K562 (cell line): ENCODE measurements at regions not wholly inside any gene's neighbourhood (a gene's known extent, or its start where the extent isn't known, plus 50 kb on each side); places are given as distances from the start of the nearest gene placed in this dataset.

Source experiments
- ATAC-seq: fragments of 200-7000 bp; cut with Tn5 transposase; 3 replicates; pipeline ENCODE4 v1.9.1; 2020; ENCODE audit warnings: moderate library complexity
- BruUV-seq: library from RNA; stranded (reverse); fragments of 400-500 nt; replicated peaks from 2 replicates; lab custom pipeline; 2021; lab: Mats Ljungman, UMichigan
- CTCF ChIA-PET: fragments of 300-600 bp; formaldehyde crosslinking; extraction: SDS; loops from one replicate; lab custom pipeline; 2021; ENCODE audit warnings: low intra/inter-chr PET ratio; lab: Yijun Ruan, JAX
- POLR2A ChIA-PET: fragments of 300-600, 350-650 bp; sonication (Branson Sonifier 250); formaldehyde crosslinking; extraction: SDS; loops from one replicate; lab custom pipeline; 2021; ENCODE audit warnings: antibody characterized with exemption, inconsistent platforms; lab: Yijun Ruan, JAX
- DNase-seq, 4 experiments: peaks; one replicate each; pipeline versions ENCODE4 v3.0.0 to v3.0.0-alpha.2; 2011 to 2018; ENCODE audit warnings: low spot score in 3 of 4, mixed read lengths in 3 of 4; ENCODE audit errors: extremely low read depth in 1 of 4
- FAIRE-seq: peaks from 2 replicates; lab custom pipeline; 2011; peaks lifted over from hg19 to GRCh38; lab: Jason Lieb, UNC
- H2AFZ ChIP-seq: 2 replicates; pipeline ENCODE4 v1.6.0; 2011; ENCODE audit warnings: low read depth, low read length, control low read depth, inconsistent platforms
- H3K27ac ChIP-seq: fragments of 200-600 bp; 3 replicates; pipeline ENCODE4 v1.8.0; 2011; ENCODE audit warnings: low read depth, mild to moderate bottlenecking, control low read depth, inconsistent platforms, low read length, moderate library complexity, mixed read lengths; ENCODE audit errors: extremely low read depth
- H3K27me3 ChIP-seq, 2 experiments: fragments of 300-600 bp in 1 of 2; 2 replicates in 1 of 2; 3 replicates in 1 of 2; pipeline versions ENCODE4 v1.6.0 to v1.8.0; 2011; ENCODE audit warnings: inconsistent platforms in 2 of 2, low read length in 2 of 2, mild to moderate bottlenecking in 1 of 2, mixed read lengths in 1 of 2, moderate library complexity in 1 of 2; ENCODE audit not compliant: control insufficient read depth in 2 of 2, insufficient read depth in 2 of 2
- H3K36me3 ChIP-seq: fragments of 300-600 bp; 3 replicates; pipeline ENCODE4 v1.8.0; 2011; ENCODE audit warnings: mild to moderate bottlenecking, low read length, inconsistent platforms; ENCODE audit not compliant: control insufficient read depth, insufficient read depth
- H3K4me1 ChIP-seq, 2 experiments: fragments of 200-600 bp in 1 of 2; replicated peaks in 1 of 2; 2 replicates in 1 of 2; 3 replicates in 1 of 2; pipeline versions ENCODE4 v1.5.1 to v1.8.0; 2011; ENCODE audit warnings: inconsistent platforms in 2 of 2, low read length in 2 of 2, mild to moderate bottlenecking in 1 of 2, mixed read lengths in 1 of 2, moderate library complexity in 1 of 2; ENCODE audit not compliant: control insufficient read depth in 2 of 2, insufficient read depth in 2 of 2
- H3K4me2 ChIP-seq: 2 replicates; pipeline ENCODE4 v1.6.1; 2011; ENCODE audit warnings: low read length, control low read depth, inconsistent platforms, mixed read lengths; ENCODE audit not compliant: insufficient read depth
- H3K4me3 ChIP-seq: fragments of 200-600 bp; sonication (generic), shearing (Covaris generic); 2 replicates; pipeline ENCODE4 v1.5.1; 2016; ENCODE audit warnings: control low read depth, inconsistent platforms
- H3K79me2 ChIP-seq: fragments of 200-600 bp; 3 replicates; pipeline ENCODE4 v1.8.0; 2011; ENCODE audit warnings: low read length, inconsistent platforms; ENCODE audit not compliant: control insufficient read depth, insufficient read depth
- H3K9ac ChIP-seq, 2 experiments: 2 replicates each; pipeline versions ENCODE4 v1.6.0 to v1.6.1; 2011; ENCODE audit warnings: low read depth in 2 of 2, low read length in 2 of 2, control low read depth in 1 of 2, inconsistent platforms in 1 of 2, mild to moderate bottlenecking in 1 of 2, mixed read lengths in 1 of 2; ENCODE audit not compliant: insufficient read depth in 1 of 2
- H3K9me1 ChIP-seq: one replicate; pipeline ENCODE4 v1.6.0; 2011; ENCODE audit warnings: inconsistent platforms, mild to moderate bottlenecking, low read length, moderate library complexity; ENCODE audit not compliant: control insufficient read depth, insufficient read depth
- H3K9me3 ChIP-seq: replicated peaks from 2 replicates; pipeline ENCODE4 v1.5.1; 2011; ENCODE audit warnings: low read depth, low read length, inconsistent platforms; ENCODE audit not compliant: control insufficient read depth, insufficient read depth
- H4K20me1 ChIP-seq: replicated peaks from 2 replicates; pipeline ENCODE4 v1.6.1; 2011; ENCODE audit warnings: low read length, inconsistent platforms, mixed read lengths; ENCODE audit not compliant: control insufficient read depth, insufficient read depth
- ATF3 ChIP-seq, 2 experiments: fragments of 450-650 bp in 1 of 2; sonication (generic) in 1 of 2; formaldehyde crosslinking in 1 of 2; IDR thresholded peaks in 1 of 2; conservative IDR thresholded peaks in 1 of 2; 2 replicates each; pipeline versions ENCODE4 v1.6.1 to v1.8.1; 2016 to 2023; ENCODE audit warnings: mild to moderate bottlenecking in 2 of 2, moderate library complexity in 2 of 2, inconsistent platforms in 1 of 2, missing genetic modification reagents in 1 of 2
- ATF7 ChIP-seq: fragments of 450-650 bp; IDR thresholded peaks from 2 replicates; pipeline ENCODE4 v1.7.1; 2014; ENCODE audit warnings: mild to moderate bottlenecking, moderate library complexity
- C11orf30 ChIP-seq: fragments of 450-650 bp; IDR thresholded peaks from 2 replicates; pipeline ENCODE4 v1.6.1; 2016; ENCODE audit warnings: low read depth, mild to moderate bottlenecking
- CCAR2 ChIP-seq: fragments of 200-400 bp; formaldehyde crosslinking; IDR thresholded peaks from 2 replicates; pipeline ENCODE4 v1.6.1; 2017; ENCODE audit warnings: mild to moderate bottlenecking, low read depth, low read length
- E2F3 ChIP-seq: fragments of 250-450 bp; sonication (Bioruptor Pico); IDR thresholded peaks from 2 replicates; pipeline ENCODE4 v1.4.0; 2020; ENCODE audit warnings: mild to moderate bottlenecking
- EP300 ChIP-seq: IDR thresholded peaks from 2 replicates; pipeline ENCODE4 v1.6.1; 2012; ENCODE audit warnings: low read length, improper control_type of control experiment
- HMG20A ChIP-seq: fragments of 450-650 bp; formaldehyde crosslinking; conservative IDR thresholded peaks from 2 replicates; pipeline ENCODE4 v1.4.0; 2020; ENCODE audit warnings: mild to moderate bottlenecking, mixed read lengths
- JUND ChIP-seq, 2 experiments: IDR thresholded peaks; 2 replicates in 1 of 2; 3 replicates in 1 of 2; pipeline ENCODE4 v1.6.1; 2011; ENCODE audit warnings: borderline replicate concordance in 2 of 2, low read depth in 2 of 2, low read length in 2 of 2, improper control_type of control experiment in 1 of 2, missing biosample characterization in 1 of 2, missing genetic modification characterization in 1 of 2, missing genetic modification reagents in 1 of 2
- L3MBTL2 ChIP-seq: fragments of 450-650 bp; IDR thresholded peaks from 2 replicates; pipeline ENCODE4 v1.6.1; 2016; ENCODE audit warnings: mild to moderate bottlenecking, moderate library complexity
- U2AF1 ChIP-seq: fragments of 200-400 bp; formaldehyde crosslinking; optimal IDR thresholded peaks from 2 replicates; pipeline ENCODE3; 2017; ENCODE audit warnings: mild to moderate bottlenecking, low read depth, low read length, moderate library complexity
- ZNF134 ChIP-seq: fragments of 250-450 bp; sonication (Bioruptor Pico); conservative IDR thresholded peaks from 2 replicates; pipeline ENCODE4 v1.4.0; 2020
- WGBS: fragments of 100-300 bp; shearing (Covaris generic); methylation state at CpG from one replicate; pipeline ENCODE4 v1.1.6; 2016; ENCODE audit warnings: low coverage, mixed read lengths; ENCODE audit not compliant: insufficient coverage; ENCODE audit errors: missing lambda C conversion rate; 5-methylcytosine and 5-hydroxymethylcytosine counted together
- in situ Hi-C: fragments of 300-500 bp; cut with MboI; formaldehyde crosslinking; loops from 4 replicates; pipeline ENCODE4 v1.15.0; 2018; ENCODE audit warnings: inconsistent platforms, mixed read lengths
- intact Hi-C: fragments of 100-400 bp; cut with micrococcal nuclease; formaldehyde crosslinking; loops from 2 replicates; pipeline ENCODE4 v1.14.2; 2022

- Histone ChIP-seq H3K36me3 (no peaks in the 10 kb centered on the region), H2AFZ (no peak overlapping the region), H3K9me3 (no peaks in the 10 kb centered on the region), H3K27ac (no peak overlapping the region), H3K79me2 (no peaks in the 10 kb centered on the region), H3K9ac (no peak overlapping the region), H3K9me1 (no peaks in the 10 kb centered on the region), H3K4me3 (no peak overlapping the region), H3K4me1 (no peaks in the 10 kb centered on the region), H4K20me1 (no peaks in the 10 kb centered on the region), H3K27me3 (no peaks in the 10 kb centered on the region), H3K4me2 (no peak overlapping the region)
- intact Hi-C loops = no loop called here
- no peak for DNase-seq
- no peak for ATAC-seq
- 9% methylated on average over 3 of the region's 3 CpGs for WGBS
- TF ChIP-seq CCAR2 (no peak), C11orf30 (no peak), L3MBTL2 (0 out of 2 replicates have a peak, but pooled peaks have one; percentile 23), JUND (IDR thresholded peaks at IDR 0.05; ENCODE audit: borderline replicate concordance, low read depth, low read length) (no peak), JUND (tag; IDR thresholded peaks at IDR 0.05; ENCODE audit: borderline replicate concordance, low read depth, low read length) (peak; percentile 30; the same call in 1 of the 3 replicates), E2F3 (CRISPR knock-in tag) (no peak), U2AF1 (no peak), ATF3 (IDR thresholded peaks at IDR 0.05) (peak; percentile 73), ATF3 (CRISPR knock-in tag; conservative IDR thresholded peaks at IDR 0.05) (no peak), EP300 (no peak), ZNF134 (CRISPR knock-in tag) (no peak), HMG20A (no peak), ATF7 (peak; percentile 70; the same call in 1 of the 2 replicates)
- no TSS peak for BruUV-seq
- ChIA-PET POLR2A (no interaction called here), CTCF (no interaction called here)
- in situ Hi-C loops = no loop called here
- no peak for FAIRE-seq
Measured at GRCh38 chr17:13931111-13931526, 138.2 kb upstream of the COX10 start.
